ENCODE measurements at regions not wholly inside any gene's neighbourhood (a gene's known extent, or its start where the extent isn't known, plus 50 kb on each side); places are given as distances from the start of the nearest gene placed in this dataset.

DNA sequence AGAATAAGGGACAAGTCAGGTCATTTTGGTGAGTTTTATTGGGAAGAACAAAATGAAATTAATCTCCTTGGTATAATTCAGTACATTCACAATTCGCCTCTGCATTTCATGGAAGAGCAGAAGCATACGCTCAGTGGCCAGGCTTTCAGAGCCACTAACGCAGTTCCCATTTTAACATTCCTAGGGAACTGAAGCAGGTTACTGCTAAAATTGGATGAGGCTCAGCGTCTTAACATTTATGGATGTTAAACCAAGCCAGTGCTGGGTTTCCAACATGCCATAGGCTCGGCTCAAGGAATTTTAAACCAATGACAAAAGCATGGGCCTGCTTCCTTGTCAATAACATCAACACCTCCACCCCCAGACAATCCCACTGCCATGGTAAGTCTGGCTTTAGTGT lies 172.7 kb upstream of the PRICKLE2 start:
- H3K36me3 Mint-ChIP-seq (ENCODE audit: low read depth, unreplicated experiment): no peaks in the 10 kb centered on the region
- TF ChIP-seq, protein P1, sequence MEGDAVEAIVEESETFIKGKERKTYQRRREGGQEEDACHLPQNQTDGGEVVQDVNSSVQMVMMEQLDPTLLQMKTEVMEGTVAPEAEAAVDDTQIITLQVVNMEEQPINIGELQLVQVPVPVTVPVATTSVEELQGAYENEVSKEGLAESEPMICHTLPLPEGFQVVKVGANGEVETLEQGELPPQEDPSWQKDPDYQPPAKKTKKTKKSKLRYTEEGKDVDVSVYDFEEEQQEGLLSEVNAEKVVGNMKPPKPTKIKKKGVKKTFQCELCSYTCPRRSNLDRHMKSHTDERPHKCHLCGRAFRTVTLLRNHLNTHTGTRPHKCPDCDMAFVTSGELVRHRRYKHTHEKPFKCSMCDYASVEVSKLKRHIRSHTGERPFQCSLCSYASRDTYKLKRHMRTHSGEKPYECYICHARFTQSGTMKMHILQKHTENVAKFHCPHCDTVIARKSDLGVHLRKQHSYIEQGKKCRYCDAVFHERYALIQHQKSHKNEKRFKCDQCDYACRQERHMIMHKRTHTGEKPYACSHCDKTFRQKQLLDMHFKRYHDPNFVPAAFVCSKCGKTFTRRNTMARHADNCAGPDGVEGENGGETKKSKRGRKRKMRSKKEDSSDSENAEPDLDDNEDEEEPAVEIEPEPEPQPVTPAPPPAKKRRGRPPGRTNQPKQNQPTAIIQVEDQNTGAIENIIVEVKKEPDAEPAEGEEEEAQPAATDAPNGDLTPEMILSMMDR (IDR thresholded peaks at IDR 0.05; ENCODE audit: unreplicated experiment): no peak
- peak overlapping the region; percentile 13 for H3K27ac Mint-ChIP-seq (ENCODE audit: unreplicated experiment)
- H3K9me3 Mint-ChIP-seq (ENCODE audit: unreplicated experiment): no peaks in the 10 kb centered on the region
- no peak for DNase-seq (ENCODE audit: low spot score)
- H3K4me3 Mint-ChIP-seq (ENCODE audit: unreplicated experiment): no peak overlapping the region
- no peaks in the 10 kb centered on the region for H3K27me3 Mint-ChIP-seq (ENCODE audit: unreplicated experiment)
- H3K4me1 Mint-ChIP-seq (ENCODE audit: unreplicated experiment): no peaks in the 10 kb centered on the region

DNA sequence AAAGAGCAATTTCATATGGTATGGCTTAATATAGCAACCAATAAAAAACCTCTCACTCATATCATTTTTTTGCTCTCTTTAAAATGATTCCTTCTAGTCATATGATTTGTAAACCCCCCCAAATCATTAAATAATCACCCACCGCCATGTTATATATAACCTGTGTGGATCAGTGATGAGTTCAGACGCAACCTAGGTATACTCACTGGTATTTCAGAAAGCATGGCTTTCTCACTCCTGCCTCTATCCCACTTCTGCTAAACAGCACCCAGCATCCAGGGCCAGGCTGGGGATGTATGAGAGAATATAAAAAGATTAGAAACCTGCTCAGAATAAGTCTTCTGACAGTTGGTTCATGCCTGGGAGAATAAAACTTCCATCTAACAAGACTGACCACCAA lies 172.3 kb upstream of the PRICKLE2 start:
- no peak overlapping the region for H3K27ac Mint-ChIP-seq (ENCODE audit: unreplicated experiment)
- H3K4me3 Mint-ChIP-seq (ENCODE audit: unreplicated experiment): no peak overlapping the region
- no peak for DNase-seq (ENCODE audit: low spot score)
- no peaks in the 10 kb centered on the region for H3K9me3 Mint-ChIP-seq (ENCODE audit: unreplicated experiment)
- H3K4me1 Mint-ChIP-seq (ENCODE audit: unreplicated experiment): no peaks in the 10 kb centered on the region
- H3K36me3 Mint-ChIP-seq (ENCODE audit: low read depth, unreplicated experiment): no peaks in the 10 kb centered on the region
- TF ChIP-seq, protein P1 (IDR thresholded peaks at IDR 0.05; ENCODE audit: unreplicated experiment): no peak
- no peaks in the 10 kb centered on the region for H3K27me3 Mint-ChIP-seq (ENCODE audit: unreplicated experiment)

DNA sequence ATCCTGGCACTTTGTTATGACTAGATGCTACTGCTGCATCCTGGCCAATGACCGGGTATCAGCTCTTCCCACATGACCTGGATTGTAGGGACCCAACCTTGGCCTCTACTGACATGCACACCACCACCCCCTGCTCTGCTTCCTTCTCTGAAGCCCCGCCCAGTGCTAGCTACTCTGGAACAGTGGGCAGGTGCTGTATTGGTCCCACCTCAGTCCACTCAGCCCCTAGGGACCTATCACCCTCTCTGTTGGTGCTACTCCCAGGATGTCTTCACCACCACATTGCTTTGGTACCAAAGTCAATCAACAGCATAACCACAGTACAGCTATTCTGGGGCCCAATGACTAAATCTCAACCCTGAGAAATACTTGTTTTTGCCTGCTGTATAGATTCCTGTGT lies 170.2 kb upstream of the PRICKLE2 start:
- TF ChIP-seq, protein P1 (IDR thresholded peaks at IDR 0.05; ENCODE audit: unreplicated experiment): no peak
- H3K9me3 Mint-ChIP-seq (ENCODE audit: unreplicated experiment): no peaks in the 10 kb centered on the region
- H3K4me1 Mint-ChIP-seq (ENCODE audit: unreplicated experiment): no peaks in the 10 kb centered on the region

DNA sequence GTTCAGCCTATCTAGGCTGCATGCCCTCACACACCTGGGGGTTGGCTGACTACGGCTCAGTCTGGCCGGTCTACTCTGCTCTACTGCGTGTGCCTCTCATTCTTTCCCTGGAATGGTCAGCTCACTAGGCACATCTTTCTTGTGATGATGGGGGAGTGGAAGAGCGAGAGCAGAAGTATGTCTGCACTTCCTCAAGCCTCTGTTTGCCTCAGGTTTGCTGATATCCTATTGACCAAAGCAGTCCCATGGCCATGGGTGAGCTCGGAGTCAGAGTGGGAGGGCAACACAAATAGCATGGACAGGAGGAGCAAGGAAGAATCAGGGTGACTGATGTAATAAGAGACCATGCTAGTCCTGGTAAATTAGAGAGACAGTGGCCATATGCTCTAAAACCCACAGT lies 167.9 kb upstream of the PRICKLE2 start:
- Mint-ChIP-seq H3K27me3 (ENCODE audit: unreplicated experiment) (no peaks in the 10 kb centered on the region), H3K9me3 (ENCODE audit: unreplicated experiment) (no peaks in the 10 kb centered on the region), H3K4me1 (ENCODE audit: unreplicated experiment) (no peaks in the 10 kb centered on the region), H3K27ac (ENCODE audit: unreplicated experiment) (no peak overlapping the region), H3K36me3 (ENCODE audit: low read depth, unreplicated experiment) (no peaks in the 10 kb centered on the region), H3K4me3 (ENCODE audit: unreplicated experiment) (no peak overlapping the region)
- no peak for DNase-seq (ENCODE audit: low spot score)
- TF ChIP-seq, protein P1 (IDR thresholded peaks at IDR 0.05; ENCODE audit: unreplicated experiment): no peak

More for the DNA sequence above, 170.2 kb upstream of the PRICKLE2 start:
- Mint-ChIP-seq H3K4me3 (ENCODE audit: unreplicated experiment) (no peak overlapping the region), H3K27me3 (ENCODE audit: unreplicated experiment) (no peaks in the 10 kb centered on the region), H3K27ac (ENCODE audit: unreplicated experiment) (no peak overlapping the region), H3K36me3 (ENCODE audit: low read depth, unreplicated experiment) (no peaks in the 10 kb centered on the region)
- DNase-seq (ENCODE audit: low spot score): no peak

DNA sequence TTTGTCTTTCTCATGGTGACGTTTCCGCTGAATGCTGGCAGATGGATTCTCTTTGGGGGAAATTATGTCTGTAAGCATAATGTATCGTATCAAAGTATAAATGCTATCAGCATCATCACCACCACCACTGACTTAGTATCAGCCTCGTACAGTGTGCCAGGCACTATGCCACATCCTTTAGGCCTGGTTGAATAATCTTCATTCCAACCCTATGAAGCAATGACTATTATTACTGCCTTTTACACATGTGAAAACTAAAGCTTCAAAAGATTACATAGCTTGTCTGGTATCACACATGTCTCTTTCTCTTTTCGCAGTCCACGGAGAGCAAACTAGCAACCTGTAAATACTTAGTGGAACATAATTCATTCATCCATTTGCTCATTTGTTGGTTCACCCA lies 166.7 kb upstream of the PRICKLE2 start:
- no peak overlapping the region for H3K4me3 Mint-ChIP-seq (ENCODE audit: unreplicated experiment)
- no peaks in the 10 kb centered on the region for H3K27me3 Mint-ChIP-seq (ENCODE audit: unreplicated experiment)
- no peak for DNase-seq (ENCODE audit: low spot score)
- TF ChIP-seq, protein P1 (IDR thresholded peaks at IDR 0.05; ENCODE audit: unreplicated experiment): no peak
- H3K27ac Mint-ChIP-seq (ENCODE audit: unreplicated experiment): no peak overlapping the region
- H3K9me3 Mint-ChIP-seq (ENCODE audit: unreplicated experiment): no peaks in the 10 kb centered on the region
- no peaks in the 10 kb centered on the region for H3K36me3 Mint-ChIP-seq (ENCODE audit: low read depth, unreplicated experiment)
- H3K4me1 Mint-ChIP-seq (ENCODE audit: unreplicated experiment): no peaks in the 10 kb centered on the region
